Fibroblast of lung (primary cell): ENCODE measurements at regions not wholly inside any gene's neighbourhood (a gene's known extent, or its start where the extent isn't known, plus 50 kb on each side); places are given as distances from the start of the nearest gene placed in this dataset.

Experiments used
- DNase-seq, 2 donors: peaks; one replicate each; pipeline versions ENCODE4 v3.0.0 to v3.0.0-alpha.2; 2010; ENCODE audit warnings: low read depth in 2 of 2
- H2AFZ ChIP-seq: 2 replicates; pipeline ENCODE4 v1.5.1; 2012; ENCODE audit warnings: low read length, control low read depth, inconsistent platforms
- H3K27ac ChIP-seq: 2 replicates; pipeline ENCODE4 v1.5.1; 2011; ENCODE audit warnings: low read length, control low read depth; ENCODE audit not compliant: insufficient read depth
- H3K27me3 ChIP-seq: 2 replicates; pipeline ENCODE4 v1.5.1; 2011; ENCODE audit warnings: mild to moderate bottlenecking, low read length; ENCODE audit not compliant: control insufficient read depth, insufficient read depth
- H3K36me3 ChIP-seq: 2 replicates; pipeline ENCODE4 v1.5.1; 2011; ENCODE audit warnings: low read length; ENCODE audit not compliant: control insufficient read depth, insufficient read depth
- H3K4me1 ChIP-seq: 2 replicates; pipeline ENCODE4 v1.5.1; 2011; ENCODE audit warnings: low read length; ENCODE audit not compliant: control insufficient read depth, insufficient read depth; ENCODE audit errors: extremely low read depth
- H3K4me2 ChIP-seq: 2 replicates; pipeline ENCODE4 v1.5.1; 2011; ENCODE audit warnings: low read length, control low read depth; ENCODE audit not compliant: insufficient read depth; ENCODE audit errors: extremely low read depth
- H3K4me3 ChIP-seq, 4 experiments: fragments of 200-600 bp in 1 of 4; sonication (generic) in 1 of 4; replicated peaks in 1 of 4; 2 replicates each; pipeline ENCODE4 v1.5.1; 2011 to 2016; ENCODE audit warnings: low read length in 4 of 4, low read depth in 3 of 4, mild to moderate bottlenecking in 3 of 4, control low read depth in 2 of 4, inconsistent platforms in 1 of 4, mixed read lengths in 1 of 4; ENCODE audit not compliant: insufficient read depth in 1 of 4; ENCODE audit errors: control extremely low read depth in 1 of 4
- H3K79me2 ChIP-seq: 2 replicates; pipeline ENCODE4 v1.5.1; 2012; ENCODE audit warnings: mild to moderate bottlenecking, low read length, inconsistent platforms; ENCODE audit not compliant: control insufficient read depth, insufficient read depth
- H3K9ac ChIP-seq: 2 replicates; pipeline ENCODE4 v1.5.1; 2011; ENCODE audit warnings: mild to moderate bottlenecking, low read length, control low read depth; ENCODE audit not compliant: insufficient read depth
- H3K9me3 ChIP-seq: 2 replicates; pipeline ENCODE4 v1.5.1; 2012; ENCODE audit warnings: low read depth, low read length; ENCODE audit not compliant: control insufficient read depth, insufficient read depth
- H4K20me1 ChIP-seq: 2 replicates; pipeline ENCODE4 v1.5.1; 2011; ENCODE audit warnings: low read length; ENCODE audit not compliant: control insufficient read depth, insufficient read depth; ENCODE audit errors: extremely low read depth
- EZH2 ChIP-seq: IDR thresholded peaks from 2 replicates; pipeline ENCODE4 v1.5.1; 2012; ENCODE audit warnings: low read length, control low read depth, mild to moderate bottlenecking; ENCODE audit errors: missing control alignments
- TF ChIP-seq, protein P1 (sequence below), 2 donors: IDR thresholded peaks in 1 of 2; conservative IDR thresholded peaks in 1 of 2; 1 replicate in 1 of 2; 2 replicates in 1 of 2; pipeline ENCODE4 v1.5.1; 2011 to 2012; ENCODE audit warnings: low read length in 2 of 2, control low read depth in 1 of 2, inconsistent platforms in 1 of 2, low read depth in 1 of 2, mild to moderate bottlenecking in 1 of 2

DNA sequence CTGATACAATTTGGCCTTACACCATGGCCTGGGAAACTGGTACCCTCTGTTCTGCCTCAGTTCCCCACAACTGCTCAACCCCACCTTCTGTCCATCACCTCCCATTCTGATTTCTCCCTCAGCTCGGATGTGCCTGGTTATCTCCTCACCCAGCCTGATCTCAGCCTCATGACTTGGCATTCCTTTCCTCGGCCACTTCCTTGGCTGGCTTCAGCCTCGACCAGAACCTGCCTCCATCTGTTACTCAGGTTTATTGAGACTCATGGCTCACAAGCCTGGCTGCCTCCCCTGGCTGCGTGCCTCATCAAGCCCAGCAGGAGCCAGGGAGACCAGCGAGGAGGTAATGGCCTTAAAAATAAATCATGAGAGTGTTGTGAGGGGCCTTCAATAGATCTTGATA is 356.2 kb upstream of the SPRED2 start:
- DNase-seq: no peak
- H2AFZ ChIP-seq: no peak overlapping the region
- no peaks in the 10 kb centered on the region for H3K9me3 ChIP-seq
- H4K20me1 ChIP-seq: no peaks in the 10 kb centered on the region
- H3K27ac ChIP-seq: no peak overlapping the region
- TF ChIP-seq, protein P1, sequence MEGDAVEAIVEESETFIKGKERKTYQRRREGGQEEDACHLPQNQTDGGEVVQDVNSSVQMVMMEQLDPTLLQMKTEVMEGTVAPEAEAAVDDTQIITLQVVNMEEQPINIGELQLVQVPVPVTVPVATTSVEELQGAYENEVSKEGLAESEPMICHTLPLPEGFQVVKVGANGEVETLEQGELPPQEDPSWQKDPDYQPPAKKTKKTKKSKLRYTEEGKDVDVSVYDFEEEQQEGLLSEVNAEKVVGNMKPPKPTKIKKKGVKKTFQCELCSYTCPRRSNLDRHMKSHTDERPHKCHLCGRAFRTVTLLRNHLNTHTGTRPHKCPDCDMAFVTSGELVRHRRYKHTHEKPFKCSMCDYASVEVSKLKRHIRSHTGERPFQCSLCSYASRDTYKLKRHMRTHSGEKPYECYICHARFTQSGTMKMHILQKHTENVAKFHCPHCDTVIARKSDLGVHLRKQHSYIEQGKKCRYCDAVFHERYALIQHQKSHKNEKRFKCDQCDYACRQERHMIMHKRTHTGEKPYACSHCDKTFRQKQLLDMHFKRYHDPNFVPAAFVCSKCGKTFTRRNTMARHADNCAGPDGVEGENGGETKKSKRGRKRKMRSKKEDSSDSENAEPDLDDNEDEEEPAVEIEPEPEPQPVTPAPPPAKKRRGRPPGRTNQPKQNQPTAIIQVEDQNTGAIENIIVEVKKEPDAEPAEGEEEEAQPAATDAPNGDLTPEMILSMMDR (conservative IDR thresholded peaks at IDR 0.05 in 1 of 2, IDR thresholded peaks at IDR 0.05 in 1 of 2; ENCODE audit: low read depth in 1 of 2, low read length in 2 of 2): no peak
- no peak for TF ChIP-seq EZH2
- H3K27me3 ChIP-seq: no peaks in the 10 kb centered on the region
- H3K36me3 ChIP-seq: no peaks in the 10 kb centered on the region
- no peaks in the 10 kb centered on the region for H3K4me1 ChIP-seq
- no peak overlapping the region for H3K9ac ChIP-seq
- H3K79me2 ChIP-seq: no peaks in the 10 kb centered on the region
- no peak overlapping the region for H3K4me3 ChIP-seq
- H3K4me2 ChIP-seq: no peak overlapping the region

GRCh38 chr2:65786765-65787164 is 354.4 kb upstream of the SPRED2 start:
- DNase-seq: no peak
- no peaks in the 10 kb centered on the region for H3K36me3 ChIP-seq
- H4K20me1 ChIP-seq: no peaks in the 10 kb centered on the region
- TF ChIP-seq, protein P1 (conservative IDR thresholded peaks at IDR 0.05 in 1 of 2, IDR thresholded peaks at IDR 0.05 in 1 of 2; ENCODE audit: low read depth in 1 of 2, low read length in 2 of 2): no peak
- TF ChIP-seq EZH2: no peak
- no peak overlapping the region for H3K4me2 ChIP-seq
- H3K79me2 ChIP-seq: no peaks in the 10 kb centered on the region
- H3K4me3 ChIP-seq: no peak overlapping the region
- no peak overlapping the region for H3K27ac ChIP-seq
- no peaks in the 10 kb centered on the region for H3K9me3 ChIP-seq
- no peaks in the 10 kb centered on the region for H3K4me1 ChIP-seq
- no peak overlapping the region for H3K9ac ChIP-seq
- H3K27me3 ChIP-seq: no peaks in the 10 kb centered on the region
- H2AFZ ChIP-seq: no peak overlapping the region

DNA sequence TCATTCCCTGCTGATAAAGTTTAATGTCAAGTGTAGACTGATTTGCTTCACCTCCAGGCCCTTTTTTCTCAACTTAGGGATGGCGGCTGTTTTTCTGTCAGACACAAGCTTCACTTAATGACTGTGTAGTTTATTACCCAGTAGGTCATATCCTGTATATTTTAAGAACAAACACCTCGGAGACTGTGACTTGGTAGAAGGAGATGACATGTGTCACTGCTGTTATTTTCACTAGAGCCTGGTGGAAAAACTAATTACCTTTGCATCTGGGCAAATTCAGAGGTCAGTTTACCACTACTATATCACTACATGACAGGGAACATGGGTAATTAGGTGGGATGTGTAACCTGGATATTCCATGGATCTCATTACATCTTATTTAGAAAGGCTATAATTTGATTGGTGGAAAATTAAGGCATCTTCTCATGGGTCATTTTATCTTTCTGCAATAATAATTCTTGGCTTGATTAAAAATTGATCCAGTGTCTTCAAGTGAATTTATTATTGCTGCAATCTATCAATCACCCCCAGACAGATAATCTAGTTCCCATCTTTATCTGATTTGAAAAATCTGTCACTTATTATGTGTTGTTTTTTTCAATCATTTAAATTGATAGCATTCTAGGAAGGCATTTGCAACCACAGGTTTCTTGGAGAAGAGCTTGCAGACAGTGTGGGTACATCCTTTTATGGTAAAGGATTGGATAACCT is 353.8 kb upstream of the SPRED2 start:
- no peak overlapping the region for H3K4me3 ChIP-seq
- H3K9me3 ChIP-seq: no peaks in the 10 kb centered on the region
- DNase-seq: no peak
- H4K20me1 ChIP-seq: no peaks in the 10 kb centered on the region
- H3K4me1 ChIP-seq: no peaks in the 10 kb centered on the region
- no peaks in the 10 kb centered on the region for H3K36me3 ChIP-seq
- no peak overlapping the region for H3K27ac ChIP-seq
- H3K4me2 ChIP-seq: no peak overlapping the region
- no peaks in the 10 kb centered on the region for H3K79me2 ChIP-seq
- H3K27me3 ChIP-seq: no peaks in the 10 kb centered on the region
- TF ChIP-seq, protein P1 (conservative IDR thresholded peaks at IDR 0.05 in 1 of 2, IDR thresholded peaks at IDR 0.05 in 1 of 2; ENCODE audit: low read depth in 1 of 2, low read length in 2 of 2): no peak
- no peak for TF ChIP-seq EZH2
- no peak overlapping the region for H2AFZ ChIP-seq
- no peak overlapping the region for H3K9ac ChIP-seq
